H9 (cell line): ENCODE measurements at regions not wholly inside any gene's neighbourhood (a gene's known extent, or its start where the extent isn't known, plus 50 kb on each side); places are given as distances from the start of the nearest gene placed in this dataset.

ENCODE experiments used
- DNase-seq: peaks from one replicate; pipeline ENCODE4 v3.0.0-alpha.2; 2017
- H2AFZ ChIP-seq: one replicate; pipeline ENCODE4 v1.6.1; 2013; ENCODE audit warnings: mild to moderate bottlenecking, low read length, control low read depth, moderate library complexity
- H2AK5ac ChIP-seq: 2 replicates; pipeline ENCODE4 v1.6.1; 2013; ENCODE audit warnings: low read length, control low read depth, mixed read lengths; ENCODE audit not compliant: insufficient read length
- H2BK120ac ChIP-seq: one replicate; pipeline ENCODE4 v1.6.1; 2013; ENCODE audit warnings: low read depth, mild to moderate bottlenecking, low read length, control low read depth, inconsistent platforms; ENCODE audit not compliant: poor library complexity, severe bottlenecking
- H2BK12ac ChIP-seq: 2 replicates; pipeline ENCODE4 v1.6.1; 2013; ENCODE audit warnings: low read length, control low read depth, mixed read lengths, low read depth; ENCODE audit not compliant: insufficient read length
- H2BK15ac ChIP-seq: 2 replicates; pipeline ENCODE4 v1.6.1; 2013; ENCODE audit warnings: low read depth, low read length, control low read depth
- H2BK20ac ChIP-seq: one replicate; pipeline ENCODE4 v1.6.1; 2013; ENCODE audit warnings: low read depth, mild to moderate bottlenecking, low read length, control low read depth, inconsistent platforms; ENCODE audit not compliant: poor library complexity, severe bottlenecking
- H2BK5ac ChIP-seq: 2 replicates; pipeline ENCODE4 v1.6.1; 2013; ENCODE audit warnings: low read length, control low read depth, mixed read lengths; ENCODE audit not compliant: insufficient read length
- H3K14ac ChIP-seq: 2 replicates; pipeline ENCODE4 v1.6.1; 2013; ENCODE audit warnings: low read length, control low read depth; ENCODE audit not compliant: insufficient read depth
- H3K18ac ChIP-seq: 2 replicates; pipeline ENCODE4 v1.6.1; 2013; ENCODE audit warnings: low read depth, mild to moderate bottlenecking, mixed read lengths, low read length, control low read depth; ENCODE audit not compliant: insufficient read length
- H3K23ac ChIP-seq: 2 replicates; pipeline ENCODE4 v1.6.1; 2013; ENCODE audit warnings: low read length, control low read depth, mixed read lengths, low read depth; ENCODE audit not compliant: insufficient read length
- H3K23me2 ChIP-seq: 2 replicates; pipeline ENCODE4 v1.6.1; 2013; ENCODE audit warnings: low read depth, mild to moderate bottlenecking, mixed read lengths, low read length, control low read depth; ENCODE audit not compliant: insufficient read length, poor library complexity, severe bottlenecking
- H3K27ac ChIP-seq: 2 replicates; pipeline ENCODE4 v1.5.1; 2013; ENCODE audit warnings: low read length, control low read depth, mixed read lengths, low read depth; ENCODE audit not compliant: insufficient read length
- H3K27me3 ChIP-seq: 2 replicates; pipeline ENCODE4 v1.6.1; 2013; ENCODE audit warnings: low read length, control low read depth, inconsistent platforms; ENCODE audit not compliant: insufficient read depth
- H3K4ac ChIP-seq: 2 replicates; pipeline ENCODE4 v1.6.1; 2013; ENCODE audit warnings: low read depth, mild to moderate bottlenecking, control low read depth, inconsistent platforms, low read length, moderate library complexity
- H3K4me1 ChIP-seq: 2 replicates; pipeline ENCODE4 v1.6.1; 2013; ENCODE audit warnings: low read length, control low read depth, inconsistent platforms; ENCODE audit not compliant: insufficient read depth
- H3K4me2 ChIP-seq: 2 replicates; pipeline ENCODE4 v1.6.1; 2013; ENCODE audit warnings: low read length, control low read depth, mixed read lengths; ENCODE audit not compliant: insufficient read length, insufficient read depth
- H3K56ac ChIP-seq: 2 replicates; pipeline ENCODE4 v1.6.1; 2013; ENCODE audit warnings: low read depth, mild to moderate bottlenecking, mixed read lengths, low read length, control low read depth; ENCODE audit not compliant: insufficient read length
- H3K79me1 ChIP-seq: 2 replicates; pipeline ENCODE4 v1.6.1; 2013; ENCODE audit warnings: low read depth, mild to moderate bottlenecking, moderate library complexity, low read length, control low read depth, inconsistent platforms; ENCODE audit not compliant: insufficient read depth, poor library complexity, severe bottlenecking
- H3K79me2 ChIP-seq: 2 replicates; pipeline ENCODE4 v1.6.1; 2013; ENCODE audit warnings: low read length, control low read depth, inconsistent platforms; ENCODE audit not compliant: insufficient read depth
- H3K9ac ChIP-seq: 2 replicates; pipeline ENCODE4 v1.6.1; 2013; ENCODE audit warnings: low read length, control low read depth, mixed read lengths; ENCODE audit not compliant: insufficient read length; ENCODE audit errors: extremely low read depth
- H3K9me3 ChIP-seq: one replicate; pipeline ENCODE4 v1.6.1; 2013; ENCODE audit warnings: low read depth, low read length, inconsistent platforms; ENCODE audit not compliant: control insufficient read depth
- H3T11ph ChIP-seq: one replicate; pipeline ENCODE4 v1.6.1; 2013; ENCODE audit warnings: mild to moderate bottlenecking, low read length, control low read depth, inconsistent platforms
- H4K20me1 ChIP-seq: one replicate; pipeline ENCODE4 v1.6.1; 2013; ENCODE audit not compliant: control insufficient read depth, insufficient read length, insufficient read depth
- H4K5ac ChIP-seq: 2 replicates; pipeline ENCODE4 v1.6.1; 2013; ENCODE audit warnings: low read depth, mild to moderate bottlenecking, mixed read lengths, low read length, control low read depth; ENCODE audit not compliant: insufficient read length
- H4K8ac ChIP-seq: replicated peaks from 2 replicates; pipeline ENCODE4 v1.6.1; 2013; ENCODE audit warnings: low read length, control low read depth, mixed read lengths, low read depth; ENCODE audit not compliant: insufficient read length
- H4K91ac ChIP-seq: 2 replicates; pipeline ENCODE4 v1.6.1; 2013; ENCODE audit warnings: low read depth, mild to moderate bottlenecking, moderate library complexity, mixed read lengths, low read length, control low read depth; ENCODE audit not compliant: insufficient read length
- H3K27ac Mint-ChIP-seq, 3 experiments: 2 replicates in 2 of 3; 3 replicates in 1 of 3; pipeline ENCODE4 v1.8.0; 2020 to 2021; ENCODE audit warnings: mixed read lengths in 3 of 3, mild to moderate bottlenecking in 1 of 3, moderate library complexity in 1 of 3
- H3K27me3 Mint-ChIP-seq: 2 replicates; pipeline ENCODE4 v1.8.0; 2021; ENCODE audit warnings: low read depth, mild to moderate bottlenecking, moderate library complexity, mixed read lengths
- H3K36me3 Mint-ChIP-seq, 3 experiments: 2 replicates in 2 of 3; 3 replicates in 1 of 3; pipeline ENCODE4 v1.8.0; 2020 to 2021; ENCODE audit warnings: low read depth in 3 of 3, mixed read lengths in 3 of 3; ENCODE audit not compliant: insufficient read depth in 1 of 3
- H3K4me1 Mint-ChIP-seq, 2 experiments: 2 replicates each; pipeline ENCODE4 v1.8.0; 2020; ENCODE audit warnings: mixed read lengths in 2 of 2
- H3K4me3 Mint-ChIP-seq, 2 experiments: 2 replicates in 1 of 2; 3 replicates in 1 of 2; pipeline ENCODE4 v1.8.0; 2020 to 2021; ENCODE audit warnings: mild to moderate bottlenecking in 2 of 2, mixed read lengths in 2 of 2, moderate library complexity in 1 of 2
- H3K9me3 Mint-ChIP-seq, 2 experiments: 2 replicates in 1 of 2; 3 replicates in 1 of 2; pipeline ENCODE4 v1.8.0; 2020; ENCODE audit warnings: mild to moderate bottlenecking in 2 of 2, mixed read lengths in 2 of 2, moderate library complexity in 1 of 2
- CTCF ChIP-seq: fragments of 200-600 bp; sonication (generic); conservative IDR thresholded peaks from 3 replicates; pipeline ENCODE4 v1.8.0; 2021; ENCODE audit warnings: antibody characterized with exemption, mild to moderate bottlenecking
- WGBS: extraction: QIAGEN DNeasy Blood & Tissue Kit; methylation state at CpG from one replicate; pipeline ENCODE4 v1.1.7; 2013; ENCODE audit warnings: missing lambda C conversion rate, low lambda C conversion rate, mixed read lengths; ENCODE audit not compliant: insufficient read length; ENCODE audit errors: extremely low coverage; 5-methylcytosine and 5-hydroxymethylcytosine counted together

GRCh38 chr16:16930309-16931000 is 540.3 kb downstream of the XYLT1 start:
- Histone ChIP-seq H3T11ph (no peak overlapping the region), H4K20me1 (no peaks in the 10 kb centered on the region), H3K4me2 (no peak overlapping the region), H3K79me2 (no peaks in the 10 kb centered on the region), H4K5ac (no peak overlapping the region), H3K18ac (no peak overlapping the region), H2BK120ac (no peak overlapping the region), H3K9me3 (no peaks in the 10 kb centered on the region), H3K4ac (no peak overlapping the region), H3K9ac (no peak overlapping the region), H2BK15ac (no peak overlapping the region), H4K8ac (no peak overlapping the region), H3K27ac (no peak overlapping the region), H2BK20ac (no peak overlapping the region), H2AK5ac (no peak overlapping the region), H3K23ac (no peak overlapping the region), H2AFZ (no peak overlapping the region), H3K27me3 (no peaks in the 10 kb centered on the region), H2BK12ac (no peak overlapping the region), H3K79me1 (no peaks in the 10 kb centered on the region), H4K91ac (no peak overlapping the region), H3K56ac (no peak overlapping the region), H3K14ac (no peak overlapping the region), H2BK5ac (no peak overlapping the region), H3K4me1 (no peaks in the 10 kb centered on the region), H3K23me2 (no peaks in the 10 kb centered on the region)
- WGBS, result no CpG with 5 or more reads among the region's 7 CpGs
- no peaks in the 10 kb centered on the region for H3K27me3 Mint-ChIP-seq
- H3K36me3 Mint-ChIP-seq, result no peaks in the 10 kb centered on the region
- no peak for TF ChIP-seq CTCF
- H3K4me3 Mint-ChIP-seq, result no peak overlapping the region
- peak overlapping the region in 1 of 3 experiments; percentile 8; a peak in 3 of 7 replicates for H3K27ac Mint-ChIP-seq
- DNase-seq, result no peak
- H3K9me3 Mint-ChIP-seq, result no peaks in the 10 kb centered on the region; a peak in 1 of 5 replicates
- H3K4me1 Mint-ChIP-seq, result peaks cover 8 to 14% of the 10 kb centered on the region in 2 experiments
